ENCODE measurements at regions not wholly inside any gene's neighbourhood (a gene's known extent, or its start where the extent isn't known, plus 50 kb on each side); places are given as distances from the start of the nearest gene placed in this dataset.

DNA sequence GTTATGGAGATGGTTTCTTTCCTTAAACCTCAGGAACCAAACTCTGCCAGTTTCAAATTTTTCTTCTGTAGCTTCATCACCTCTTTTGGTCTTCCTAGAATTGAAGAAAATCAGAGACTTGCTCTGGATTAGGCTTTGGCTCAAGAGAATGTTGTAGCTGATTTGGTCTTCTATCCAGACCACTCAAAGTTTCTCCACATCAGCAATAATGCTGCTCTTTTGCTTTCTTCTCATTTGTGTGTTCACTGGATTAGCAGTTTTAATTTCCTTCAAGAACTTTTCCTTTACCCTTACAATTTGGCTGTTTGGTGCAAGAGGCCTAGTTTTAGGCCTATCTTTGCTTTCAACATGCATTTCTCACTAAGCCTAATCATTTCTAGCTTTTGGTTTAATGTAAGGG is 78.1 kb upstream of the PLCB4 start:
- no peak for ATAC-seq
- Histone ChIP-seq H3K9me3 (no peaks in the 10 kb centered on the region), H3K4me1 (no peaks in the 10 kb centered on the region), H3K4me3 (no peak overlapping the region), H3K36me3 (no peaks in the 10 kb centered on the region), H3K27me3 (no peaks in the 10 kb centered on the region), H3K27ac (no peak overlapping the region)
- no peak for TF ChIP-seq POLR2AphosphoS5 (IDR thresholded peaks at IDR 0.05)
- TF ChIP-seq POLR2A (IDR thresholded peaks at IDR 0.05) = no peak
- TF ChIP-seq CTCF (IDR thresholded peaks at IDR 0.05) = no peak
- TF ChIP-seq EP300 (IDR thresholded peaks at IDR 0.05) = no peak

- Histone ChIP-seq H3K9me3 (no peaks in the 10 kb centered on the region), H3K36me3 (no peaks in the 10 kb centered on the region), H3K27ac (no peak overlapping the region), H3K4me3 (no peak overlapping the region), H3K27me3 (no peaks in the 10 kb centered on the region), H3K4me1 (no peaks in the 10 kb centered on the region)
- 85% methylated on average over 4 of the region's 4 CpGs; no CpG with 5 or more reads in 1 of the 2 donors for WGBS, 2 donors (ENCODE audit: low coverage in 1 of 2)
- no peak for ATAC-seq
- TF ChIP-seq EP300 (IDR thresholded peaks at IDR 0.05) (no peak), POLR2A (IDR thresholded peaks at IDR 0.05) (no peak), POLR2AphosphoS5 (IDR thresholded peaks at IDR 0.05) (no peak), CTCF (IDR thresholded peaks at IDR 0.05) (no peak)
These were observed 74.8 kb upstream of the PLCB4 start for GRCh38 chr20:8994045-8994444.

DNA sequence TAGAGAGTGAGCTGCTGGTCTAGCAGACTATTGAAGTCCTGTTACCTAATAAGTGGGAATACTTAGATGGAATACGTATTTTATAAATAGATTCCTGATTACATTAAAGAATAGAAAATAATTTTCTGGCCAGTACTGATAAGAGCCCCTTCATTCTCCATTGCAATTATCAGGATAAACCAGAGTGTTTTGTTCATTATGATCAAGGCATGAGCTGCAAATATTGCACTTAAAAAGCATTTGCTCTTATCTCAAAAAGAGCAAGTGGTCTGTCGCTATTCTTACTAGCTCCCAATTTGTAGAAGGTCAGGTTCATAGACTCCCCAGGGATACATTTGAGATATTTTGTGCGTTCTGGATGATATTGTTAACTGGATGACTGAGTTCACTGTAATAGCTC is 73.1 kb upstream of the PLCB4 start:
- H3K27ac ChIP-seq = no peak overlapping the region
- TF ChIP-seq POLR2AphosphoS5 (IDR thresholded peaks at IDR 0.05) (no peak), CTCF (IDR thresholded peaks at IDR 0.05) (no peak), EP300 (IDR thresholded peaks at IDR 0.05) (no peak), POLR2A (IDR thresholded peaks at IDR 0.05) (no peak)

GRCh38 chr20:8996817-8997512 is 71.9 kb upstream of the PLCB4 start:
- Histone ChIP-seq H3K27me3 (no peaks in the 10 kb centered on the region), H3K4me3 (no peak overlapping the region), H3K4me1 (no peaks in the 10 kb centered on the region), H3K36me3 (no peaks in the 10 kb centered on the region), H3K9me3 (no peaks in the 10 kb centered on the region), H3K27ac (no peak overlapping the region)
- no peak for ATAC-seq
- TF ChIP-seq EP300 (IDR thresholded peaks at IDR 0.05) (no peak), POLR2AphosphoS5 (IDR thresholded peaks at IDR 0.05) (no peak), CTCF (IDR thresholded peaks at IDR 0.05) (no peak), POLR2A (IDR thresholded peaks at IDR 0.05) (no peak)
- 71 to 72% methylated on average over 2 of the region's 2 CpGs for WGBS, 2 donors (ENCODE audit: low coverage in 1 of 2)

More for the DNA sequence above, 73.1 kb upstream of the PLCB4 start:
- ATAC-seq = no peak
- 61 to 70% methylated on average over 3 of the region's 3 CpGs for WGBS, 2 donors (ENCODE audit: low coverage in 1 of 2)
- Histone ChIP-seq H3K36me3 (no peaks in the 10 kb centered on the region), H3K4me1 (no peaks in the 10 kb centered on the region), H3K4me3 (no peak overlapping the region), H3K9me3 (no peaks in the 10 kb centered on the region), H3K27me3 (no peaks in the 10 kb centered on the region)

DNA sequence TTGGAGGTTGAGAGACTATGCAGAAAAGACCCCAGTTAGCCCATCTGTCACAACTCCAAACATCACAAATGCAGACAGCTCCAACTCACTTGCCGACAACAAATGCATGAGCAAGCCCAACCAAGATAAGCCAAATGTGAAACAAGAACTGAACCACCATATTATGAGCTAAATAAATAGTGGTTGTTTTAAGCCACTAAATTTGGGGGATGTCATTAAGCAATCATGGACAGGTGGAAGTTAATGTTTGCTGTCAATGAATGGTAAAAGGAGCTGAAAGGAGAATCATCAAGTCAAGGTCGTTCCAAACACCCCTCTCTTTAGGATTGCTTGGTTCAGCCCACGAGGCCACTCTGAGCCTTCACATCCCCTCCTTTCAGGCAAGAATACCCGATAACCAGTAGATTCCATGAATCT is 71.2 kb upstream of the PLCB4 start:
- WGBS, 2 donors (ENCODE audit: low coverage in 1 of 2) = 62 to 94% methylated on average over 3 of the region's 4 CpGs

More for the DNA sequence above, 71.2 kb upstream of the PLCB4 start:
- Histone ChIP-seq H3K36me3 (no peaks in the 10 kb centered on the region), H3K4me1 (no peaks in the 10 kb centered on the region), H3K4me3 (no peak overlapping the region), H3K27ac (no peak overlapping the region), H3K27me3 (no peaks in the 10 kb centered on the region), H3K9me3 (peaks cover 0 to 4% (median 0%) of the 10 kb centered on the region in 3 donors)
- no peak for TF ChIP-seq POLR2AphosphoS5 (IDR thresholded peaks at IDR 0.05)
- no peak for TF ChIP-seq CTCF (IDR thresholded peaks at IDR 0.05)
- TF ChIP-seq EP300 (IDR thresholded peaks at IDR 0.05) = no peak
- TF ChIP-seq POLR2A (IDR thresholded peaks at IDR 0.05) = no peak
- no peak for ATAC-seq
